ENCODE measurements at regions not wholly inside any gene's neighbourhood (a gene's known extent, or its start where the extent isn't known, plus 50 kb on each side); places are given as distances from the start of the nearest gene placed in this dataset.

DNA sequence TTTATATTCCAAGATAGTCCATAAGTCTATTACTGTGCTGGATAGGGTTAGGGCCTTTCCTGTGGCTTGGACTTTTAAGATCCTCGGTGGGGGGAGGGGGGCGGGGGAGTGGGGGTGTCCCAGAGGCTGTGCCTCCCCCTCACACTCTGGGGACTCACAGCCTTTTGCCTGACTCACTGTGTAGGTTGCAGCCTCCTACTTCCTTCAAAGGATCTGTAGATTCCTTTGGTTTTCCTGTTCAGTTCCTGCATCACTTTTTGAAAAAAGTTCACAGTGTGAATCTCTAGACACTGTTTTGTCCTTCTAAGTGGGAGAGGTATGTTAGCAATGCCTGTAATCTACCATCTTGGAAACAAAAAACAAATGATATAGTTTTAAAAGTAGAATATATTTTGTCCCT, 999.9 kb downstream of the GLUD2 start:
- H4K20me1 ChIP-seq (ENCODE audit: insufficient read depth, low read length): no peaks in the 10 kb centered on the region
- no peaks in the 10 kb centered on the region for H3K36me3 ChIP-seq (ENCODE audit: insufficient read depth, low read length)
- TF ChIP-seq, protein P1, sequence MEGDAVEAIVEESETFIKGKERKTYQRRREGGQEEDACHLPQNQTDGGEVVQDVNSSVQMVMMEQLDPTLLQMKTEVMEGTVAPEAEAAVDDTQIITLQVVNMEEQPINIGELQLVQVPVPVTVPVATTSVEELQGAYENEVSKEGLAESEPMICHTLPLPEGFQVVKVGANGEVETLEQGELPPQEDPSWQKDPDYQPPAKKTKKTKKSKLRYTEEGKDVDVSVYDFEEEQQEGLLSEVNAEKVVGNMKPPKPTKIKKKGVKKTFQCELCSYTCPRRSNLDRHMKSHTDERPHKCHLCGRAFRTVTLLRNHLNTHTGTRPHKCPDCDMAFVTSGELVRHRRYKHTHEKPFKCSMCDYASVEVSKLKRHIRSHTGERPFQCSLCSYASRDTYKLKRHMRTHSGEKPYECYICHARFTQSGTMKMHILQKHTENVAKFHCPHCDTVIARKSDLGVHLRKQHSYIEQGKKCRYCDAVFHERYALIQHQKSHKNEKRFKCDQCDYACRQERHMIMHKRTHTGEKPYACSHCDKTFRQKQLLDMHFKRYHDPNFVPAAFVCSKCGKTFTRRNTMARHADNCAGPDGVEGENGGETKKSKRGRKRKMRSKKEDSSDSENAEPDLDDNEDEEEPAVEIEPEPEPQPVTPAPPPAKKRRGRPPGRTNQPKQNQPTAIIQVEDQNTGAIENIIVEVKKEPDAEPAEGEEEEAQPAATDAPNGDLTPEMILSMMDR (IDR thresholded peaks at IDR 0.05; ENCODE audit: extremely low read depth, low read depth, low read length): no peak
- H3K27ac ChIP-seq (ENCODE audit: low read depth, low read length): no peak overlapping the region
- H3K27me3 ChIP-seq (ENCODE audit: insufficient read depth, low read length): no peaks in the 10 kb centered on the region
- no peak overlapping the region for H3K4me3 ChIP-seq (ENCODE audit: insufficient read depth, low read length)
- H3K79me2 ChIP-seq (ENCODE audit: insufficient read depth, low read length): no peaks in the 10 kb centered on the region
- H3K9me3 ChIP-seq (ENCODE audit: low read depth, low read length): peaks cover 3% of the 10 kb centered on the region
- no peak for DNase-seq (ENCODE audit: insufficient read length, low spot score, missing footprints)
- H3K4me1 ChIP-seq (ENCODE audit: insufficient read depth, low read length): no peaks in the 10 kb centered on the region
- H2AFZ ChIP-seq (ENCODE audit: low read length): no peak overlapping the region
- no peak overlapping the region for H3K4me2 ChIP-seq (ENCODE audit: insufficient read depth, low read length)

DNA sequence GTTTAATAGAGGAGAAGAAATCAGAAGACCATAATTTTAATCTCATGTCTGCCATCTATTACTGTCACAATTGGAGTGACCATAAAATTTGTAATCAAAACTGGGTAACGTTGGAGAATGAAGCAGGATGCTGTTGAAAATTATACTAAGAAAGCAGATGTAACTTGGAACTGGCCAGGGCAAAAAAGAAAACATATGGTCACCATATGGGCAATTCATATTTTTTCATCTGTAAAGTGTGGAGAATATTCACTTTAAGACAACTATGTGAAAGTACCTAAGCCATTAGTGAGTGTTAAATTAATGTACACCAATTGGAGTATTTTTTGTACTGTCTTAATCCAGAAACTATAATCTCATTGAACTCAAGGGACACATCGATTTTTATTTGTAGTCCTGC, 1008.0 kb downstream of the GLUD2 start:
- no peaks in the 10 kb centered on the region for H3K4me1 ChIP-seq (ENCODE audit: insufficient read depth, low read length)
- no peak for DNase-seq (ENCODE audit: insufficient read length, low spot score, missing footprints)

DNA sequence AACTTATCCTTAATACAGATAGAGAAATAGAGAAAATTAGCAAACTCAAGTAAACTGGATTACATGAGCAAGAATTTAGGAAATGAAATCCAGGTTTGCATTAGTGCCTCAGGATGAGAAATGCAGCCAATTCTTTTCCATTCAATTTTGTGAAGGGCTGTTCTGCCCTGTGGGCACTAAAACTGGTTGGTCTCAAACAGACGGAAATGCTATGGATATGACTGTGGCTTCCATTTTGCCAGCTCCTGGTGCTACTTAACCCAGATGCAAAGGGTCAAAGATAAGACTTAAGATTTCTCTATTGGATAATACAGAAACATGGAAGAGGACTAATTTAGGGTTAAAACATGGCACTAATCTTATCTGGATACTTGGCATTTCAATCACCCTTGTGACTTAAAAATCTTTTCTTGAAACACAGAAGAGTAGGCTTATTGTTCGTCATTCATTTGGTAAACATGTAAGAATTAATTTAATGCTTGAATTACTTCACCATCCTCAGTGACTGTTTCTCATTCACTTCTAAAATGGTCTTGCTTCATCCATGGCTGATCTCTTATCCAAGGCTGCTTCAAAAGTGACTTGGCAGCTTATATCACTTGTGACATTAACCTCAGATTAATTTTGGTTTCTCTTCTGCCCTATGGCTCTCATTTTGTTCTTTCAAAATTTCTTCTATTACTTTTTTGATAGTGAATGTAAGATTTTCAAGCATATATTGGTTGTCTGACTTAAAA, 1008.7 kb downstream of the GLUD2 start:
- Histone ChIP-seq H3K79me2 (ENCODE audit: insufficient read depth, low read length) (no peaks in the 10 kb centered on the region), H2AFZ (ENCODE audit: low read length) (no peak overlapping the region), H3K4me1 (ENCODE audit: insufficient read depth, low read length) (no peaks in the 10 kb centered on the region), H3K36me3 (ENCODE audit: insufficient read depth, low read length) (no peaks in the 10 kb centered on the region), H4K20me1 (ENCODE audit: insufficient read depth, low read length) (no peaks in the 10 kb centered on the region), H3K27ac (ENCODE audit: low read depth, low read length) (no peak overlapping the region), H3K4me3 (ENCODE audit: insufficient read depth, low read length) (no peak overlapping the region), H3K9me3 (ENCODE audit: low read depth, low read length) (no peaks in the 10 kb centered on the region), H3K27me3 (ENCODE audit: insufficient read depth, low read length) (no peaks in the 10 kb centered on the region), H3K4me2 (ENCODE audit: insufficient read depth, low read length) (no peak overlapping the region)
- TF ChIP-seq, protein P1 (IDR thresholded peaks at IDR 0.05; ENCODE audit: extremely low read depth, low read depth, low read length): no peak
- no peak for DNase-seq (ENCODE audit: insufficient read length, low spot score, missing footprints)

More for the DNA sequence above, 1008.0 kb downstream of the GLUD2 start:
- H3K9me3 ChIP-seq (ENCODE audit: low read depth, low read length): no peaks in the 10 kb centered on the region
- H3K27me3 ChIP-seq (ENCODE audit: insufficient read depth, low read length): no peaks in the 10 kb centered on the region
- no peak overlapping the region for H3K4me3 ChIP-seq (ENCODE audit: insufficient read depth, low read length)
- no peak overlapping the region for H3K27ac ChIP-seq (ENCODE audit: low read depth, low read length)
- H3K4me2 ChIP-seq (ENCODE audit: insufficient read depth, low read length): no peak overlapping the region
- no peaks in the 10 kb centered on the region for H4K20me1 ChIP-seq (ENCODE audit: insufficient read depth, low read length)
- no peaks in the 10 kb centered on the region for H3K36me3 ChIP-seq (ENCODE audit: insufficient read depth, low read length)
- H3K79me2 ChIP-seq (ENCODE audit: insufficient read depth, low read length): no peaks in the 10 kb centered on the region
- no peak overlapping the region for H2AFZ ChIP-seq (ENCODE audit: low read length)
- TF ChIP-seq, protein P1 (IDR thresholded peaks at IDR 0.05; ENCODE audit: extremely low read depth, low read depth, low read length): no peak

DNA sequence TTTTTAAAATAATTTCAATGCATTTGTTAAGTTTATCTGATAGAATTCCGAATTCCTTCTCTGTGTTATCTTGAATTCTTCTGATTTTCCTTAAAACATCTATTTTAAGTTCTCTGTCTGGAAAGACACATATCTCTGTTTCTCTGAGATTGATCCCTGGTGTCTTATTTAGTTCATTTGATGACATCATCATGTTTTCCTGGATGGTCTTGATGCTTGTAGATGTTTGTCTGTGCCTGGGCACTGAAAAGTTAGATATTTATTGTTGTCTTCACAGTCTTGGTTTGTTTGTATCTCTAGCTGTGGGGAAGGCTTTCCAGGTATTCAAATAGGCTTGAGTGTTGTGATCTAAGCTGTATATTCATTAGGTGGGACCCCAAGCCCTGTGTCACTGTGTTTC, 1028.8 kb downstream of the GLUD2 start:
- DNase-seq (ENCODE audit: insufficient read length, low spot score, missing footprints): no peak
- no peaks in the 10 kb centered on the region for H3K79me2 ChIP-seq (ENCODE audit: insufficient read depth, low read length)
- no peaks in the 10 kb centered on the region for H3K36me3 ChIP-seq (ENCODE audit: insufficient read depth, low read length)
- H3K9me3 ChIP-seq (ENCODE audit: low read depth, low read length): no peaks in the 10 kb centered on the region
- no peak overlapping the region for H2AFZ ChIP-seq (ENCODE audit: low read length)
- H3K27me3 ChIP-seq (ENCODE audit: insufficient read depth, low read length): no peaks in the 10 kb centered on the region
- no peaks in the 10 kb centered on the region for H4K20me1 ChIP-seq (ENCODE audit: insufficient read depth, low read length)
- TF ChIP-seq, protein P1 (IDR thresholded peaks at IDR 0.05; ENCODE audit: extremely low read depth, low read depth, low read length): no peak
- H3K4me3 ChIP-seq (ENCODE audit: insufficient read depth, low read length): no peak overlapping the region
- no peak overlapping the region for H3K4me2 ChIP-seq (ENCODE audit: insufficient read depth, low read length)
- no peak overlapping the region for H3K27ac ChIP-seq (ENCODE audit: low read depth, low read length)
- no peaks in the 10 kb centered on the region for H3K4me1 ChIP-seq (ENCODE audit: insufficient read depth, low read length)

Data from osteoblast (primary cell).